ENCODE measurements at regions not wholly inside any gene's neighbourhood (a gene's known extent, or its start where the extent isn't known, plus 50 kb on each side); places are given as distances from the start of the nearest gene placed in this dataset.

DNA sequence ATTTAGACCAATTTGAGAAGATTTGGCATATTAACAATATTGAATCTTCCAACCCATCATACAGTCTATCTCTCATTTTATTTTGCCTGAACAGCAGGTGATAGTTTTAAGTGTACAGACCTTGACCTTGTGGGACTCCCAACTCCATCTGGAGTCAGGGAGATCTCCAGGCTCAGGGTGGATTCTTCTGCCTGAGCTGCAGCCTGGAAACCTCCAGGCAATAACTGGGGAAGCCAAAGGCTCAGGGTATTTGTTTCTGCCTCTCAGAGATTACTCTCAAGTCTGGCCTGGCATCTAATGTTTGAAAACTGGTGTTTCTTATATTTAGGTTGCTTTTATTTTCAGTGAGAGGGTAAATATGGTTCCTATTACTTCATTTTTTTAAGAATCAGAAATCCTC lies 102.1 kb upstream of the C1QTNF9B start:
- ATAC-seq (ENCODE audit: low read depth) = no peak
- H3K4me3 ChIP-seq (ENCODE audit: severe bottlenecking) = no peak overlapping the region
- no peaks in the 10 kb centered on the region for H3K9me3 ChIP-seq (ENCODE audit: severe bottlenecking)
- H3K27ac ChIP-seq (ENCODE audit: poor library complexity, severe bottlenecking) = no peak overlapping the region
- TF ChIP-seq, protein P1, sequence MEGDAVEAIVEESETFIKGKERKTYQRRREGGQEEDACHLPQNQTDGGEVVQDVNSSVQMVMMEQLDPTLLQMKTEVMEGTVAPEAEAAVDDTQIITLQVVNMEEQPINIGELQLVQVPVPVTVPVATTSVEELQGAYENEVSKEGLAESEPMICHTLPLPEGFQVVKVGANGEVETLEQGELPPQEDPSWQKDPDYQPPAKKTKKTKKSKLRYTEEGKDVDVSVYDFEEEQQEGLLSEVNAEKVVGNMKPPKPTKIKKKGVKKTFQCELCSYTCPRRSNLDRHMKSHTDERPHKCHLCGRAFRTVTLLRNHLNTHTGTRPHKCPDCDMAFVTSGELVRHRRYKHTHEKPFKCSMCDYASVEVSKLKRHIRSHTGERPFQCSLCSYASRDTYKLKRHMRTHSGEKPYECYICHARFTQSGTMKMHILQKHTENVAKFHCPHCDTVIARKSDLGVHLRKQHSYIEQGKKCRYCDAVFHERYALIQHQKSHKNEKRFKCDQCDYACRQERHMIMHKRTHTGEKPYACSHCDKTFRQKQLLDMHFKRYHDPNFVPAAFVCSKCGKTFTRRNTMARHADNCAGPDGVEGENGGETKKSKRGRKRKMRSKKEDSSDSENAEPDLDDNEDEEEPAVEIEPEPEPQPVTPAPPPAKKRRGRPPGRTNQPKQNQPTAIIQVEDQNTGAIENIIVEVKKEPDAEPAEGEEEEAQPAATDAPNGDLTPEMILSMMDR (IDR thresholded peaks at IDR 0.05; ENCODE audit: poor library complexity, severe bottlenecking) = no peak
- DNase-seq (ENCODE audit: low spot score) = no peak
- H3K27me3 ChIP-seq (ENCODE audit: insufficient read depth, poor library complexity, severe bottlenecking) = no peaks in the 10 kb centered on the region
- H3K4me1 ChIP-seq (ENCODE audit: insufficient read depth, poor library complexity, severe bottlenecking) = no peaks in the 10 kb centered on the region
- H3K36me3 ChIP-seq (ENCODE audit: low read depth) = no peaks in the 10 kb centered on the region

DNA sequence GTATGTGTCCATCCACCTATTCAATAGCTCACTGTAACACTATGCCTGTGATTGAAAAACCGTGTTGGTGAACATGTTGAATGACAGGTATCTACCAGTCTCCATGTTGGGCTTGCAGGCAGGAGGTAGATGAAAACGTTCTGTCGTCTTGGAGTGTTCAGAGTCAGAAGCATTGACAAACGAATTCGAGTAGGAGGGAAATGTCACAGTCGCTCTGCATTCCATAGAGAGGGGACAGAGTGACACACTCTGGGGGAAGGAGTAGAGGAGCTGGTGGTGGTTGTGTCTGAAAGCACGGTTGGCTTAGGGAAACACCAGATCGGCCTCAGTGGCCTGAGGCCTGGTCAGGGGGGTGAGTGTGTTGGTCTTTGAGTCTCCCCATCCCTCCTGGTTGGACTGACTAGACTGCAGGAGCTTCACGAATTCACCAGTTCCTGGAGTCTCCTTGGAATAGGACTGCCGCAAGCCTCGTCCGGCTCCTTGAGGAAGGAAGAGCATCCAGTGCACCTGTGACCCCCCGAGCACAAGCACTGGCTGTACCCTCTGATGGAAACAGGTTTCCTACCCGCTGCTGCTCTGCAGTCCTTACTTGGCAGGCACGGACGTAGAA lies 105.0 kb upstream of the C1QTNF9B start:
- Histone ChIP-seq H3K4me3 (ENCODE audit: severe bottlenecking) (no peak overlapping the region), H3K9me3 (ENCODE audit: severe bottlenecking) (no peaks in the 10 kb centered on the region), H3K36me3 (ENCODE audit: low read depth) (no peaks in the 10 kb centered on the region), H3K27me3 (ENCODE audit: insufficient read depth, poor library complexity, severe bottlenecking) (no peaks in the 10 kb centered on the region), H3K27ac (ENCODE audit: poor library complexity, severe bottlenecking) (no peak overlapping the region), H3K4me1 (ENCODE audit: insufficient read depth, poor library complexity, severe bottlenecking) (no peaks in the 10 kb centered on the region)
- no peak for ATAC-seq (ENCODE audit: low read depth)
- DNase-seq (ENCODE audit: low spot score) = no peak
- TF ChIP-seq, protein P1 (IDR thresholded peaks at IDR 0.05; ENCODE audit: poor library complexity, severe bottlenecking) = no peak

DNA sequence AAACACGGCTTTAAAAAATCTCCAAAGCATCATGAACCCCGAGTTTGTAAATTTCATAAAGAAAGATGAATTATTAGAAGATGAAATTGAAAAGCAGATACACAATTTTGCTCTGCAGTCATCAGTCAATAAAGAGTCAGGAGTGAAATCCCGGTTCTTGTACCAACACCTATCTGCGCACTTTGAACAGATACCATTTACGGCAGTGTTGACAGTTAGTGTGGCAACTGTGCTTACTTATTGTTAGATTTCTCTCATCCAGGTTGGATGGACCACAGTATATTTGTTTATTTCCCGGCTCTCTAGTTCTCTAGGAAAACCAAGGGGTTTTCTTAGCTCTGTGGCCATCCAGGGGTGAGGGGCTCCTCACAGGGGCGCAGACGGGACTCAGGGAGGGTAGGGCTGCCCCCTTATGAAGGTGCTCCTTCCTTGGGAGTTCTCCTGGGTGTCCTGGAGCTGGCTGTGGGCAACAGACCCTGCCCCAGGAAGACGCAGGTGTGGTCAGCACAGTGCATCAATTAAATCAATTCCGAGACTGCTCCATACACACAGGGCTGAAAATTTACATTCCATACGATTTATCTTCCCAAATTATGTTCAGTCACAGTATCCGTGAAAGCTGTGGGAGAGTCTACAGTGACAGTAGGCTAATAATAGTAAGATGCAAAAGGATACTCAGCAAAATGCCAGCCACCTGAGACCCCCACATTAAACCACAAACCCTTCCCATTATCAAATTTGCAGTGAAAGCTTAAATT lies 107.0 kb upstream of the C1QTNF9B start:
- Histone ChIP-seq H3K27ac (ENCODE audit: poor library complexity, severe bottlenecking) (no peak overlapping the region), H3K36me3 (ENCODE audit: low read depth) (no peaks in the 10 kb centered on the region), H3K4me3 (ENCODE audit: severe bottlenecking) (no peak overlapping the region), H3K27me3 (ENCODE audit: insufficient read depth, poor library complexity, severe bottlenecking) (no peaks in the 10 kb centered on the region), H3K9me3 (ENCODE audit: severe bottlenecking) (no peaks in the 10 kb centered on the region), H3K4me1 (ENCODE audit: insufficient read depth, poor library complexity, severe bottlenecking) (no peaks in the 10 kb centered on the region)
- DNase-seq (ENCODE audit: low spot score) = no peak
- TF ChIP-seq, protein P1 (IDR thresholded peaks at IDR 0.05; ENCODE audit: poor library complexity, severe bottlenecking) = no peak
- ATAC-seq (ENCODE audit: low read depth) = no peak

DNA sequence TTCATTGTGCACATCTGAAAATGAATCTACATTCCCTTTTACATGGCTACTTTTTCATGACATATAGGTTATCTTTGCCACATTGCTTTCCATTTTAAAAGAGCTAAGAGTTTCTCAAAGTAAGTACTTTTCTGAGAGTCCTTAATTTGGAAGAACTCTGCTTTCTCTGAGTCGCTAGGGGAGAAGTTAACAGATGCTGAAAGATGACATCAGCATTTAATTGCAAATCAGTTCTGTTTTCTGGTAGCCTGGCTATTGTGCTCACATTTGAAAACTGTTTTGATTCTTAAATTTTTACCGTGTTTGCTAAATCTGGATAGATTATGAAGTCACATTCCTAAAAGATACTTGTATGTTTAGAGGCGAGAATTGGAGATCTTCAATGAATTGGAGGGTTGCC lies 107.7 kb upstream of the C1QTNF9B start:
- TF ChIP-seq, protein P1 (IDR thresholded peaks at IDR 0.05; ENCODE audit: poor library complexity, severe bottlenecking) = no peak
- DNase-seq (ENCODE audit: low spot score) (no peak), ATAC-seq (ENCODE audit: low read depth) (no peak)
- no peak overlapping the region for H3K27ac ChIP-seq (ENCODE audit: poor library complexity, severe bottlenecking)
- no peaks in the 10 kb centered on the region for H3K4me1 ChIP-seq (ENCODE audit: insufficient read depth, poor library complexity, severe bottlenecking)
- H3K36me3 ChIP-seq (ENCODE audit: low read depth) = no peaks in the 10 kb centered on the region
- H3K27me3 ChIP-seq (ENCODE audit: insufficient read depth, poor library complexity, severe bottlenecking) = no peaks in the 10 kb centered on the region
- H3K9me3 ChIP-seq (ENCODE audit: severe bottlenecking) = no peaks in the 10 kb centered on the region
- no peak overlapping the region for H3K4me3 ChIP-seq (ENCODE audit: severe bottlenecking)

DNA sequence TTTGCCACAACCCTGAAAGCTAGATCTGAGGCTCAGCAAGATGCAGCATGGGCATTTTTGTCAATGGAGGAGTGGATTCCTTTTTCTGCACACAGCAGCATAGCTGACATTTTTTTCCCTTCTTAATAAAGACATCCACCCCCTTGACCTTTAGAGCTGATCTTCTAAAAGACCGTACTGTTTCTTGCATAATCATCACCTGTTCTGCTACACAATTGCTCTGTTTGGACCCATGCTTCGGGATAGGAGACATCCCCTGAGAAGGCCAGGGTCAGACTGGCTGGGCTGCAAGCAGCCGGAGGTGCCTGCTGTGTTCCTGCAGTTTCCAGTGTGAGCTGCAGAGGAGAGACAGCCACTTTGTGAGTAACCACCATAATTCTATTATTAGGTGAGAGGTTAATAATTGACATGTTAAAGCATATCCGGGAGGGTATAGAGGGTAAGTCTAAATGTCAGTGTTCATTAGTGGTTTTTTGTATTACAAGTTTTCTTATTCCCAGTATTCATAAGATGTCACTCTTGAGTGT lies 108.5 kb upstream of the C1QTNF9B start:
- H3K36me3 ChIP-seq (ENCODE audit: low read depth) = no peaks in the 10 kb centered on the region
- TF ChIP-seq, protein P1 (IDR thresholded peaks at IDR 0.05; ENCODE audit: poor library complexity, severe bottlenecking) = no peak
- H3K27ac ChIP-seq (ENCODE audit: poor library complexity, severe bottlenecking) = no peak overlapping the region
- no peaks in the 10 kb centered on the region for H3K9me3 ChIP-seq (ENCODE audit: severe bottlenecking)
- H3K27me3 ChIP-seq (ENCODE audit: insufficient read depth, poor library complexity, severe bottlenecking) = no peaks in the 10 kb centered on the region
- ATAC-seq (ENCODE audit: low read depth) (no peak), DNase-seq (ENCODE audit: low spot score) (no peak)
- H3K4me3 ChIP-seq (ENCODE audit: severe bottlenecking) = no peak overlapping the region
- no peaks in the 10 kb centered on the region for H3K4me1 ChIP-seq (ENCODE audit: insufficient read depth, poor library complexity, severe bottlenecking)

All from RWPE2 (cell line).